ENCODE measurements at regions not wholly inside any gene's neighbourhood (a gene's known extent, or its start where the extent isn't known, plus 50 kb on each side); places are given as distances from the start of the nearest gene placed in this dataset.

DNA sequence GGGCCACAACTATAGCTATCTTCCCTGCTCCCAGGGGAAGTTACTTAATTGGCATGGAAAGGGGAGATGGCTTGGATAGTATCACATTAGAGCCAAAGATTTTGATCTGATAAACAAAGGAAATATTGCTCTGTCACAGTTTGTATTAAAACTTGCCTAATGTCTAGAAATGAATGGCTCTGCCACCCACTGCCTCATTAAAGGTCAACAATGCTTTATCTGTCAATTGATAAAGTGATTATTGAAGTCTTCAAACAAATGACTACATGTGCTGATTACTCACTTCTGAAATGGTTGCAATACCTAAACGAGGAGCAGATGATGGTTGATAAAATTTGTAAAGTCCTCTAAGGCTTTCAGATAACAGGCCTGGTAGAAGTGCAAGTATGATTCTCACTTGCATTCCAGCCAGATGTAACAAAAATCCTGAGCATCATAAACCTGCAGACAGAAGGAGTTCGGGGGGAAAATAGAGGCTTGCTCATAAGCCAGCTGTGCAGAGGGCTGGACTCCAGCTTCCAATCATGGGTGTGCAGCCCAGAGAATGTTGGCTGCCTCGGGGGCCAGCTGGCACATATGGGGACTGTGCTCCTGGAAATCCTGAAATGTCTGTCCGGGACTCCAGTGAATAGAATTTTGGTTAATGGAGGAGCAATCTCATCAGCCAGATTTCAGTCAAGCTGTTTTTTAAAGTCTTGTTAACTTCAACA, 200.5 kb upstream of the SLC27A6 start:
- DNase-seq (ENCODE audit: low read depth, low spot score) (no peak), FAIRE-seq (no peak)
- no peak overlapping the region for H3K27ac ChIP-seq (ENCODE audit: control insufficient read depth, insufficient read depth, low read length)
- H3K9me1 ChIP-seq (ENCODE audit: control insufficient read depth, extremely low read depth, insufficient read depth, low read length), result no peaks in the 10 kb centered on the region
- H3K4me3 ChIP-seq (ENCODE audit: control insufficient read depth in 2 of 3, extremely low read depth in 1 of 3, insufficient read depth in 2 of 3, low read depth in 1 of 3, low read length in 3 of 3), result no peak overlapping the region
- no peak overlapping the region for H3K9ac ChIP-seq (ENCODE audit: control insufficient read depth, extremely low read depth, insufficient read depth, low read length)
- H3K9me3 ChIP-seq (ENCODE audit: control insufficient read depth, low read depth, low read length), result no peaks in the 10 kb centered on the region
- TF ChIP-seq, protein P1, sequence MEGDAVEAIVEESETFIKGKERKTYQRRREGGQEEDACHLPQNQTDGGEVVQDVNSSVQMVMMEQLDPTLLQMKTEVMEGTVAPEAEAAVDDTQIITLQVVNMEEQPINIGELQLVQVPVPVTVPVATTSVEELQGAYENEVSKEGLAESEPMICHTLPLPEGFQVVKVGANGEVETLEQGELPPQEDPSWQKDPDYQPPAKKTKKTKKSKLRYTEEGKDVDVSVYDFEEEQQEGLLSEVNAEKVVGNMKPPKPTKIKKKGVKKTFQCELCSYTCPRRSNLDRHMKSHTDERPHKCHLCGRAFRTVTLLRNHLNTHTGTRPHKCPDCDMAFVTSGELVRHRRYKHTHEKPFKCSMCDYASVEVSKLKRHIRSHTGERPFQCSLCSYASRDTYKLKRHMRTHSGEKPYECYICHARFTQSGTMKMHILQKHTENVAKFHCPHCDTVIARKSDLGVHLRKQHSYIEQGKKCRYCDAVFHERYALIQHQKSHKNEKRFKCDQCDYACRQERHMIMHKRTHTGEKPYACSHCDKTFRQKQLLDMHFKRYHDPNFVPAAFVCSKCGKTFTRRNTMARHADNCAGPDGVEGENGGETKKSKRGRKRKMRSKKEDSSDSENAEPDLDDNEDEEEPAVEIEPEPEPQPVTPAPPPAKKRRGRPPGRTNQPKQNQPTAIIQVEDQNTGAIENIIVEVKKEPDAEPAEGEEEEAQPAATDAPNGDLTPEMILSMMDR (optimal IDR thresholded peaks at IDR 0.05 in 1 of 3, IDR thresholded peaks at IDR 0.05 in 1 of 3, conservative IDR thresholded peaks at IDR 0.05 in 1 of 3; ENCODE audit: extremely low read depth in 1 of 3, insufficient read depth in 2 of 3, low read length in 3 of 3), result no peak
- TF ChIP-seq EZH2 (IDR thresholded peaks at IDR 0.05; ENCODE audit: low read length), result no peak
- H3K4me2 ChIP-seq (ENCODE audit: control insufficient read depth, extremely low read depth, insufficient read depth, low read depth, low read length), result no peak overlapping the region
- H2AFZ ChIP-seq (ENCODE audit: control insufficient read depth, low read length), result no peak overlapping the region
- H3K79me2 ChIP-seq (ENCODE audit: control insufficient read depth, insufficient read depth, low read length), result no peaks in the 10 kb centered on the region
- dilution Hi-C loops (cut with MboI; ENCODE audit: extremely low pct_ligation_motif_present, low sequenced_read_pairs), result no loop called here
- H3K36me3 ChIP-seq (ENCODE audit: control insufficient read depth in 2 of 2, extremely low read depth in 1 of 2, insufficient read depth in 2 of 2, low read length in 2 of 2), result no peaks in the 10 kb centered on the region
- H3K4me1 ChIP-seq (ENCODE audit: control insufficient read depth, extremely low read depth, insufficient read depth, low read length), result no peaks in the 10 kb centered on the region
- no peaks in the 10 kb centered on the region for H3K27me3 ChIP-seq (ENCODE audit: control insufficient read depth, extremely low read depth, insufficient read depth, low read length)
- H4K20me1 ChIP-seq (ENCODE audit: control insufficient read depth, extremely low read depth, insufficient read depth, low read length), result no peaks in the 10 kb centered on the region

DNA sequence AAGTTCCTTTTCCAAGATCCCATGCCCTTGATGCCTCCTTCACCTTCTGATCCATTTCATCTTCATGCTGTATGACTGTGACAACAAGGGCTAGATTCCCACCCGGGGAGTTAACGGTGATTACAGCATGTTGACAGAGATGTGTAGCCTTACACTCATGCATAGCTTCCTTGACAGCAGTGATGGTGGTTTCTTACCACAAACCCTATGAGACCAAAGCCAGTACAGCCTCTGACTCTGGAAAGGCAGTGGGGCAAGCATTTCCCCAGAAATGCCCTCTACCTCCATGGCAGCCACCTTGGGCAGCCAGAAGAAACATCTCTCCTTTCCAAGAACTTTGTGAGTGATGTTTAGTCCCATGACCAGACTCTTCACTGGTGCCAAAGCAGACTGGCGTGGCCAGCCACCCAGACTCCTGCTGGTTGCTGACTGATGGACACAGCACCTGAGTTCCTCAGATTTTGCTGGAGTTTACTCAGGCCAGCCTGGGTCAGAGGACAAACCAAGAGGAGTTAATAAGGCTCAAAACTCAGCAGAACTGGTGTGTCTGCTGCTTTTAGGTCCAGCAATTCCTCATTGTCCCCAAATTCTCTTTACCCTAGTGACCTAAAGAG, 199.7 kb upstream of the SLC27A6 start:
- Histone ChIP-seq H3K4me1 (ENCODE audit: control insufficient read depth, extremely low read depth, insufficient read depth, low read length) (no peaks in the 10 kb centered on the region), H3K27me3 (ENCODE audit: control insufficient read depth, extremely low read depth, insufficient read depth, low read length) (no peaks in the 10 kb centered on the region), H3K9me3 (ENCODE audit: control insufficient read depth, low read depth, low read length) (no peaks in the 10 kb centered on the region), H3K9me1 (ENCODE audit: control insufficient read depth, extremely low read depth, insufficient read depth, low read length) (no peaks in the 10 kb centered on the region), H3K9ac (ENCODE audit: control insufficient read depth, extremely low read depth, insufficient read depth, low read length) (no peak overlapping the region), H4K20me1 (ENCODE audit: control insufficient read depth, extremely low read depth, insufficient read depth, low read length) (no peaks in the 10 kb centered on the region), H3K4me2 (ENCODE audit: control insufficient read depth, extremely low read depth, insufficient read depth, low read depth, low read length) (no peak overlapping the region), H3K79me2 (ENCODE audit: control insufficient read depth, insufficient read depth, low read length) (no peaks in the 10 kb centered on the region), H3K4me3 (ENCODE audit: control insufficient read depth in 2 of 3, extremely low read depth in 1 of 3, insufficient read depth in 2 of 3, low read depth in 1 of 3, low read length in 3 of 3) (no peak overlapping the region), H3K27ac (ENCODE audit: control insufficient read depth, insufficient read depth, low read length) (no peak overlapping the region), H2AFZ (ENCODE audit: control insufficient read depth, low read length) (no peak overlapping the region), H3K36me3 (ENCODE audit: control insufficient read depth in 2 of 2, extremely low read depth in 1 of 2, insufficient read depth in 2 of 2, low read length in 2 of 2) (no peaks in the 10 kb centered on the region)
- dilution Hi-C loops (cut with MboI; ENCODE audit: extremely low pct_ligation_motif_present, low sequenced_read_pairs), result no loop called here
- TF ChIP-seq EZH2 (IDR thresholded peaks at IDR 0.05; ENCODE audit: low read length), result no peak
- TF ChIP-seq, protein P1 (optimal IDR thresholded peaks at IDR 0.05 in 1 of 3, IDR thresholded peaks at IDR 0.05 in 1 of 3, conservative IDR thresholded peaks at IDR 0.05 in 1 of 3; ENCODE audit: extremely low read depth in 1 of 3, insufficient read depth in 2 of 3, low read length in 3 of 3), result no peak
- FAIRE-seq (no peak), DNase-seq (ENCODE audit: low read depth, low spot score) (no peak)
